Adrenal gland (tissue), 5 donors: ENCODE measurements at regions not wholly inside any gene's neighbourhood (a gene's known extent, or its start where the extent isn't known, plus 50 kb on each side); places are given as distances from the start of the nearest gene placed in this dataset.

ENCODE experiments used
- CTCF ChIP-seq, 6 experiments: fragments of 450-650 bp in 4 of 6; fragments of 200-600 bp in 2 of 6; sonication (generic) in 1 of 6; IDR thresholded peaks; 1 replicate in 5 of 6; 2 replicates in 1 of 6; pipeline versions ENCODE4 v1.5.1 to v1.8.0; 2016 to 2021; ENCODE audit warnings: antibody characterized with exemption in 6 of 6, mild to moderate bottlenecking in 2 of 6, moderate library complexity in 1 of 6
- POLR2A ChIP-seq, 2 donors: fragments of 450-650 bp; IDR thresholded peaks; one replicate each; pipeline ENCODE4 v1.6.1; 2017; ENCODE audit warnings: antibody characterized with exemption in 2 of 2, mild to moderate bottlenecking in 2 of 2, moderate library complexity in 1 of 2
- donor health status: DM: no; HTN: no; CAD: no.

DNA sequence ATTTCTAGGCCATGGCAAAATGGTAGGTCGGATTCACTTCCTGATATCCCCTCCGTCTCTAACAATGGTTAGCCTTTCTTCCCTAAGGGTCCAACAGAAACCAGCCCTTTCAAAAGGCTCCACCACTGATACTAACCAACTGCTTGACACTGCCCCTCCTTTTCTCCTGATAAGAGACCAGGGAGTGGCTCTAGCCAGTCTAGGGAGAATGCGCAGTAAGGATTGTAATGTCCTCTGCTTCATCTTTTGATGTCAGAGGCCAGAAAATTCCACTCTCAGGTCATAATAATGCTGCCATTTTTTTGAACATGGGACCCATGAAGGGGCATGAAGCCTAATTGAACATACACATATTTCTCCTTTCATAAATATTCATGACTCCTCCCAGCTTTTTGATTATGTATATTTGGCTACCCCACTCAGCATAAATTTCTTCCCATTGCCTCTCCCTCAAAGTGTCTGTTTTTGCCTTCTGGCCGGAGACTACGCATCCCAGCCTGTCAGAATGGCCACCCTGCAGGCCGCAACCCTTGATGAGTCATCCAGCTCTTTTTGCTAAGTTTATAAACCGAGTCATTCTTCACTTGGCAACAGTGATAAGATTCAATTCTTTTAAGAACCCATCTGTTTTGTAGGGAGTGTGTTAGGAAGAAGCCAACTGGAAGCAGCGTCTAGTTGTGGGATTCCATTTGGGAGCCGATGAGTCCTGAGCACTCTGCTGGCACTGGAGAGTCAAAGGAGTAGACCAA lies 189.0 kb upstream of the MCTP2 start:
- TF ChIP-seq POLR2A (IDR thresholded peaks at IDR 0.05) = no peak
- no peak for TF ChIP-seq CTCF (IDR thresholded peaks at IDR 0.05)
